ENCODE measurements at regions not wholly inside any gene's neighbourhood (a gene's known extent, or its start where the extent isn't known, plus 50 kb on each side); places are given as distances from the start of the nearest gene placed in this dataset.

DNA sequence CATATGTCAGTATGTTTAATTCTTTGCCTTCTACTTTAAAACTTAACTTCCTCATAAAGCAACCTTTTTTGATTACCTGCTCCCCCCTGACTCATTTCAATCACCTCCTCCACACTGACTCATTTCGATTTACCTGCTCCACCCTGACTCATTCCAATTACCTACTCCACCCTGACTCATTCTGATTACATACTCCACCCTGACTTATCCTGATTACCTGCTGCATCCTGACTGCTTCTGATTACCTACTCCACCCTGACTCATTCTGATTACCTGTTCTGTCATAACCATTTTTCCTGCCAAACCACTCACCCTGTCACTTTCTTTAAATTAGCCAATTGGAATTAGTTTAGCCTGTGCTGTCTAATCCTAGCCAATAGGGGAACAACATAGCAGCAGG lies 263.6 kb downstream of the DDX3Y start:
- peak; percentile 6 for DNase-seq

All from stimulated activated CD4-positive, alpha-beta T cell treated with anti-CD3 and anti-CD28 coated beads, Interleukin-1b, Interleukin-23, amount 100 ng/mL, for 48 hours (primary cell).